Caco-2 (cell line): ENCODE measurements at regions not wholly inside any gene's neighbourhood (a gene's known extent, or its start where the extent isn't known, plus 50 kb on each side); places are given as distances from the start of the nearest gene placed in this dataset.

ENCODE experiments used
- BruUV-seq: library from RNA; stranded (reverse); fragments of 400-500 nt; replicated peaks from 2 replicates; lab custom pipeline; 2021; lab: Mats Ljungman, UMichigan
- CTCF ChIA-PET: fragments of 300-600 bp; sonication (Branson Sonifier 250); formaldehyde crosslinking; loops from one replicate; lab custom pipeline; 2022; ENCODE audit warnings: antibody characterized with exemption; lab: Charles Lee
- POLR2A ChIA-PET: fragments of 300-600 bp; sonication (Branson Sonifier 250); formaldehyde crosslinking; loops from one replicate; lab custom pipeline; 2022; ENCODE audit warnings: antibody characterized with exemption; lab: Charles Lee
- DNase-seq, 2 experiments: peaks; one replicate each; pipeline versions ENCODE4 v3.0.0 to v3.0.0-alpha.2; 2020 to 2022
- H3K27me3 ChIP-seq: replicated peaks from 2 replicates; pipeline ENCODE4 v1.6.0; 2011; ENCODE audit warnings: low read length; ENCODE audit not compliant: control insufficient read depth, insufficient read depth
- H3K36me3 ChIP-seq: 2 replicates; pipeline ENCODE4 v1.5.1; 2011; ENCODE audit warnings: low read length; ENCODE audit not compliant: control insufficient read depth, insufficient read depth
- H3K4me1 ChIP-seq: fragments of 250-450 bp; sonication (Bioruptor Pico); 2 replicates; pipeline ENCODE4 v1.5.1; 2020; ENCODE audit warnings: mild to moderate bottlenecking
- H3K4me3 ChIP-seq: 2 replicates; pipeline ENCODE4 v1.5.1; 2011; ENCODE audit warnings: low read depth, mild to moderate bottlenecking, control low read depth, low read length
- H3K9me3 ChIP-seq: fragments of 250-450 bp; sonication (Bioruptor Pico); 2 replicates; pipeline ENCODE4 v1.5.1; 2020; ENCODE audit warnings: mild to moderate bottlenecking, moderate library complexity
- H3K27ac Mint-ChIP-seq: one replicate; pipeline ENCODE4 v1.8.0; 2022; ENCODE audit warnings: mixed read lengths; ENCODE audit not compliant: unreplicated experiment
- H3K27me3 Mint-ChIP-seq: one replicate; pipeline ENCODE4 v1.8.0; 2022; ENCODE audit warnings: mixed read lengths; ENCODE audit not compliant: insufficient read depth, unreplicated experiment
- H3K36me3 Mint-ChIP-seq: one replicate; pipeline ENCODE4 v1.8.0; 2022; ENCODE audit warnings: mild to moderate bottlenecking, mixed read lengths; ENCODE audit not compliant: insufficient read depth, unreplicated experiment
- H3K4me1 Mint-ChIP-seq: one replicate; pipeline ENCODE4 v1.8.0; 2022; ENCODE audit warnings: low read depth, mixed read lengths; ENCODE audit not compliant: unreplicated experiment
- H3K4me3 Mint-ChIP-seq: one replicate; pipeline ENCODE4 v1.8.0; 2022; ENCODE audit warnings: mild to moderate bottlenecking, moderate library complexity, mixed read lengths; ENCODE audit not compliant: unreplicated experiment
- H3K9me3 Mint-ChIP-seq: one replicate; pipeline ENCODE4 v1.8.0; 2022; ENCODE audit warnings: mixed read lengths; ENCODE audit not compliant: unreplicated experiment
- CTCF ChIP-seq, 2 experiments: fragments of 200-600 bp in 1 of 2; IDR thresholded peaks; 1 replicate in 1 of 2; 2 replicates in 1 of 2; pipeline versions ENCODE4 v1.5.1 to v1.8.0; 2011 to 2022; ENCODE audit warnings: antibody characterized with exemption in 1 of 2, control low read depth in 1 of 2, inconsistent platforms in 1 of 2, low read depth in 1 of 2, low read length in 1 of 2, mild to moderate bottlenecking in 1 of 2, moderate library complexity in 1 of 2; ENCODE audit not compliant: insufficient read depth in 1 of 2, severe bottlenecking in 1 of 2, unreplicated experiment in 1 of 2
- intact Hi-C: fragments of 100-400 bp; cut with micrococcal nuclease; formaldehyde crosslinking; loops from one replicate; pipeline ENCODE4 v1.10.0; 2022; ENCODE audit not compliant: unreplicated experiment

- H3K36me3 Mint-ChIP-seq = no peaks in the 10 kb centered on the region
- H3K27ac Mint-ChIP-seq = no peak overlapping the region
- H3K4me1 Mint-ChIP-seq = peaks cover 6% of the 10 kb centered on the region
- Histone ChIP-seq H3K4me3 (no peak overlapping the region), H3K27me3 (no peaks in the 10 kb centered on the region), H3K4me1 (no peaks in the 10 kb centered on the region), H3K36me3 (no peaks in the 10 kb centered on the region), H3K9me3 (no peaks in the 10 kb centered on the region)
- CTCF ChIA-PET = no interaction called here
- no peaks in the 10 kb centered on the region for H3K27me3 Mint-ChIP-seq
- POLR2A ChIA-PET = no interaction called here
- no peak for DNase-seq
- TF ChIP-seq CTCF (IDR thresholded peaks at IDR 0.05; ENCODE audit: insufficient read depth in 1 of 2, low read depth in 1 of 2, low read length in 1 of 2, severe bottlenecking in 1 of 2, unreplicated experiment in 1 of 2) = no peak
- H3K9me3 Mint-ChIP-seq = peaks cover 9% of the 10 kb centered on the region
- no TSS peak for BruUV-seq
- H3K4me3 Mint-ChIP-seq = no peak overlapping the region
- intact Hi-C loops = no loop called here
These were observed 301.5 kb downstream of the PRL start for GRCh38 chr6:21995318-21995717.

GRCh38 chr6:21996425-21997118 is 300.3 kb downstream of the PRL start:
- intact Hi-C loops = no loop called here
- Mint-ChIP-seq H3K27ac (no peak overlapping the region), H3K27me3 (no peaks in the 10 kb centered on the region), H3K36me3 (no peaks in the 10 kb centered on the region), H3K9me3 (peaks cover 9% of the 10 kb centered on the region), H3K4me3 (no peak overlapping the region), H3K4me1 (peaks cover 6% of the 10 kb centered on the region)
- CTCF ChIA-PET = interaction anchor here (0.6 kb wide), 1 partner anchor 45 kb away, joined by 3 read pairs; no protein-coding TSS in a partner anchor
- TF ChIP-seq CTCF (IDR thresholded peaks at IDR 0.05; ENCODE audit: insufficient read depth in 1 of 2, low read depth in 1 of 2, low read length in 1 of 2, severe bottlenecking in 1 of 2, unreplicated experiment in 1 of 2) = no peak
- Histone ChIP-seq H3K4me1 (no peaks in the 10 kb centered on the region), H3K4me3 (no peak overlapping the region), H3K9me3 (no peaks in the 10 kb centered on the region), H3K36me3 (no peaks in the 10 kb centered on the region), H3K27me3 (no peaks in the 10 kb centered on the region)
- no peak for DNase-seq
- POLR2A ChIA-PET = no interaction called here
- no TSS peak for BruUV-seq

GRCh38 chr6:21997119-21998037 is 299.5 kb downstream of the PRL start:
- Mint-ChIP-seq H3K27me3 (no peaks in the 10 kb centered on the region), H3K36me3 (no peaks in the 10 kb centered on the region), H3K27ac (no peak overlapping the region), H3K9me3 (peaks cover 9% of the 10 kb centered on the region), H3K4me1 (no peaks in the 10 kb centered on the region), H3K4me3 (no peak overlapping the region)
- CTCF ChIA-PET = no interaction called here
- intact Hi-C loops = no loop called here
- Histone ChIP-seq H3K9me3 (no peaks in the 10 kb centered on the region), H3K4me1 (no peaks in the 10 kb centered on the region), H3K27me3 (no peaks in the 10 kb centered on the region), H3K36me3 (no peaks in the 10 kb centered on the region), H3K4me3 (no peak overlapping the region)
- POLR2A ChIA-PET = no interaction called here
- DNase-seq = no peak
- BruUV-seq = no TSS peak
- TF ChIP-seq CTCF (IDR thresholded peaks at IDR 0.05; ENCODE audit: insufficient read depth in 1 of 2, low read depth in 1 of 2, low read length in 1 of 2, severe bottlenecking in 1 of 2, unreplicated experiment in 1 of 2) = no peak
